K562 (cell line): ENCODE measurements at regions not wholly inside any gene's neighbourhood (a gene's known extent, or its start where the extent isn't known, plus 50 kb on each side); places are given as distances from the start of the nearest gene placed in this dataset.

Experiments
- ATAC-seq: fragments of 200-7000 bp; cut with Tn5 transposase; 3 replicates; pipeline ENCODE4 v1.9.1; 2020; ENCODE audit warnings: moderate library complexity
- BruUV-seq: library from RNA; stranded (reverse); fragments of 400-500 nt; replicated peaks from 2 replicates; lab custom pipeline; 2021; lab: Mats Ljungman, UMichigan
- CTCF ChIA-PET: fragments of 300-600 bp; formaldehyde crosslinking; extraction: SDS; loops from one replicate; lab custom pipeline; 2021; ENCODE audit warnings: low intra/inter-chr PET ratio; lab: Yijun Ruan, JAX
- POLR2A ChIA-PET: fragments of 300-600, 350-650 bp; sonication (Branson Sonifier 250); formaldehyde crosslinking; extraction: SDS; loops from one replicate; lab custom pipeline; 2021; ENCODE audit warnings: antibody characterized with exemption, inconsistent platforms; lab: Yijun Ruan, JAX
- DNase-seq, 4 experiments: peaks; one replicate each; pipeline versions ENCODE4 v3.0.0 to v3.0.0-alpha.2; 2011 to 2018; ENCODE audit warnings: low spot score in 3 of 4, mixed read lengths in 3 of 4; ENCODE audit errors: extremely low read depth in 1 of 4
- FAIRE-seq: peaks from 2 replicates; lab custom pipeline; 2011; peaks lifted over from hg19 to GRCh38; lab: Jason Lieb, UNC
- H2AFZ ChIP-seq: 2 replicates; pipeline ENCODE4 v1.6.0; 2011; ENCODE audit warnings: low read depth, low read length, control low read depth, inconsistent platforms
- H3K27ac ChIP-seq: fragments of 200-600 bp; 3 replicates; pipeline ENCODE4 v1.8.0; 2011; ENCODE audit warnings: low read depth, mild to moderate bottlenecking, control low read depth, inconsistent platforms, low read length, moderate library complexity, mixed read lengths; ENCODE audit errors: extremely low read depth
- H3K27me3 ChIP-seq, 2 experiments: fragments of 300-600 bp in 1 of 2; 2 replicates in 1 of 2; 3 replicates in 1 of 2; pipeline versions ENCODE4 v1.6.0 to v1.8.0; 2011; ENCODE audit warnings: inconsistent platforms in 2 of 2, low read length in 2 of 2, mild to moderate bottlenecking in 1 of 2, mixed read lengths in 1 of 2, moderate library complexity in 1 of 2; ENCODE audit not compliant: control insufficient read depth in 2 of 2, insufficient read depth in 2 of 2
- H3K36me3 ChIP-seq: fragments of 300-600 bp; 3 replicates; pipeline ENCODE4 v1.8.0; 2011; ENCODE audit warnings: mild to moderate bottlenecking, low read length, inconsistent platforms; ENCODE audit not compliant: control insufficient read depth, insufficient read depth
- H3K4me1 ChIP-seq, 2 experiments: fragments of 200-600 bp in 1 of 2; replicated peaks in 1 of 2; 2 replicates in 1 of 2; 3 replicates in 1 of 2; pipeline versions ENCODE4 v1.5.1 to v1.8.0; 2011; ENCODE audit warnings: inconsistent platforms in 2 of 2, low read length in 2 of 2, mild to moderate bottlenecking in 1 of 2, mixed read lengths in 1 of 2, moderate library complexity in 1 of 2; ENCODE audit not compliant: control insufficient read depth in 2 of 2, insufficient read depth in 2 of 2
- H3K4me2 ChIP-seq: 2 replicates; pipeline ENCODE4 v1.6.1; 2011; ENCODE audit warnings: low read length, control low read depth, inconsistent platforms, mixed read lengths; ENCODE audit not compliant: insufficient read depth
- H3K4me3 ChIP-seq: fragments of 200-600 bp; sonication (generic), shearing (Covaris generic); 2 replicates; pipeline ENCODE4 v1.5.1; 2016; ENCODE audit warnings: control low read depth, inconsistent platforms
- H3K79me2 ChIP-seq: fragments of 200-600 bp; 3 replicates; pipeline ENCODE4 v1.8.0; 2011; ENCODE audit warnings: low read length, inconsistent platforms; ENCODE audit not compliant: control insufficient read depth, insufficient read depth
- H3K9ac ChIP-seq, 2 experiments: 2 replicates each; pipeline versions ENCODE4 v1.6.0 to v1.6.1; 2011; ENCODE audit warnings: low read depth in 2 of 2, low read length in 2 of 2, control low read depth in 1 of 2, inconsistent platforms in 1 of 2, mild to moderate bottlenecking in 1 of 2, mixed read lengths in 1 of 2; ENCODE audit not compliant: insufficient read depth in 1 of 2
- H3K9me1 ChIP-seq: one replicate; pipeline ENCODE4 v1.6.0; 2011; ENCODE audit warnings: inconsistent platforms, mild to moderate bottlenecking, low read length, moderate library complexity; ENCODE audit not compliant: control insufficient read depth, insufficient read depth
- H3K9me3 ChIP-seq: replicated peaks from 2 replicates; pipeline ENCODE4 v1.5.1; 2011; ENCODE audit warnings: low read depth, low read length, inconsistent platforms; ENCODE audit not compliant: control insufficient read depth, insufficient read depth
- H4K20me1 ChIP-seq: replicated peaks from 2 replicates; pipeline ENCODE4 v1.6.1; 2011; ENCODE audit warnings: low read length, inconsistent platforms, mixed read lengths; ENCODE audit not compliant: control insufficient read depth, insufficient read depth
- ARHGAP35 ChIP-seq: fragments of 450-650 bp; IDR thresholded peaks from 2 replicates; pipeline ENCODE4 v1.6.1; 2018; ENCODE audit not compliant: partially characterized antibody
- CCNT2 ChIP-seq: IDR thresholded peaks from 2 replicates; pipeline ENCODE4 v1.6.1; 2011; ENCODE audit warnings: borderline replicate concordance, low read depth, mild to moderate bottlenecking, moderate library complexity, mixed read lengths, low read length; ENCODE audit not compliant: insufficient read length; ENCODE audit errors: extremely low read depth
- COPS2 ChIP-seq: fragments of 450-650 bp; conservative IDR thresholded peaks from 2 replicates; pipeline ENCODE4 v1.6.1; 2016; ENCODE audit warnings: mild to moderate bottlenecking, moderate library complexity
- FUS ChIP-seq: fragments of 200-400 bp; formaldehyde crosslinking; optimal IDR thresholded peaks from 2 replicates; pipeline ENCODE3; 2017; ENCODE audit warnings: low read depth, low read length
- HDAC6 ChIP-seq: IDR thresholded peaks from 2 replicates; pipeline ENCODE4 v1.6.1; 2012; ENCODE audit warnings: low read depth, mild to moderate bottlenecking, control low read depth, inconsistent platforms, low read length, moderate library complexity
- RB1 ChIP-seq: fragments of 450-650 bp; IDR thresholded peaks from 2 replicates; pipeline ENCODE4 v1.6.1; 2017; ENCODE audit warnings: low read depth, mild to moderate bottlenecking
- ZKSCAN1 ChIP-seq: fragments of 150-350 bp; IDR thresholded peaks from 2 replicates; pipeline ENCODE4 v1.6.1; 2016; ENCODE audit warnings: low read depth, low read length
- ZNF133 ChIP-seq: fragments of 250-450 bp; sonication (Bioruptor Pico); IDR thresholded peaks from 2 replicates; pipeline ENCODE4 v1.4.0; 2020; ENCODE audit warnings: mild to moderate bottlenecking
- ZNF3 ChIP-seq: fragments of 250-450 bp; sonication (Bioruptor Pico); IDR thresholded peaks from 2 replicates; pipeline ENCODE4 v1.5.0; 2021; ENCODE audit warnings: mild to moderate bottlenecking, moderate library complexity
- WGBS: fragments of 100-300 bp; shearing (Covaris generic); methylation state at CpG from one replicate; pipeline ENCODE4 v1.1.6; 2016; ENCODE audit warnings: low coverage, mixed read lengths; ENCODE audit not compliant: insufficient coverage; ENCODE audit errors: missing lambda C conversion rate; 5-methylcytosine and 5-hydroxymethylcytosine counted together
- in situ Hi-C: fragments of 300-500 bp; cut with MboI; formaldehyde crosslinking; loops from 4 replicates; pipeline ENCODE4 v1.15.0; 2018; ENCODE audit warnings: inconsistent platforms, mixed read lengths
- intact Hi-C: fragments of 100-400 bp; cut with micrococcal nuclease; formaldehyde crosslinking; loops from 2 replicates; pipeline ENCODE4 v1.14.2; 2022
- TF ChIP-seq, protein P1 (sequence below), 2 experiments: fragments of 450-650 bp; formaldehyde crosslinking in 1 of 2; IDR thresholded peaks; 2 replicates each; pipeline versions ENCODE4 v1.4.0 to v1.6.1; 2014 to 2020; ENCODE audit warnings: mild to moderate bottlenecking in 2 of 2, borderline replicate concordance in 1 of 2, low read depth in 1 of 2
- TF ChIP-seq, protein P2 (sequence below): fragments of 150-350 bp; conservative IDR thresholded peaks from 2 replicates; pipeline ENCODE4 v1.6.1; 2014; ENCODE audit warnings: low read length

DNA sequence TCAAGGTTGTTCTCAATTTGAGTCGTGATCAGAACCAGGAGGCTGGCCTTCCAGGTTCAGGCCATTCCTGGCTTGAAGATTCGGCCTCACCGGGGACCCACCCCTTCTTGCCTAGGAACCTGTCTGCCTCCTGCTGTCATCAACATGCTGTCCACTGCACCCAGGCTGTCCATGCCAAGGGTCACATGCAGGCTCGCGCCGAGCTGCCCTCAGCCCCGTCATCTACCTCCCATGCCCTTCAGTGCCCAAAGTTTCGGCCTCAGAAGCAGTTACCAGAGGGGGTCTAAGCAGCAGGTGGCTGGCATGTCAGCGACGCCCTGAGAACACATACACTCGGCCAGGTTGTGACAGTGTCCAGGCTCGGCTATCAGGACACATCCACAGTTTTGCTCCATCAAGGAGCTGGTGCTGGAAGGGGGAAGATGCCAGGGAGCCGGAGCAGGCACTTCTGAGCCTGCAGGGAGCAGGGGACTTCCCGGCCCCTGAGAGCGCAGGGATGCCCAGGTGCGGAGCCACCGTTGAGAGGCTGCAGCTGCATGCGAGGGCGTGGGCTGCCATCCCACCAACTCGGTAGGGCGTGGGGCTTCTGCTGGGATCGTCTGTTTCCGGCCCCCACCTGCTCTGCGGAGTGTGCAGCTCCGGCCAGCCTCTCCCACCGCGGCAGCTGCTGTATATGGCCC, 590.9 kb upstream of the SLITRK5 start:
- WGBS: 4% methylated on average over 13 of the region's 27 CpGs
- ChIA-PET CTCF (no interaction called here), POLR2A (no interaction called here)
- no peaks in the 10 kb centered on the region for H3K9me3 ChIP-seq
- no peaks in the 10 kb centered on the region for H3K4me1 ChIP-seq
- no TSS peak for BruUV-seq
- no peak overlapping the region for H3K27ac ChIP-seq
- intact Hi-C loops (no loop called here), in situ Hi-C loops (no loop called here)
- no peak for FAIRE-seq
- TF ChIP-seq RB1 (no peak), ZNF133 (CRISPR knock-in tag) (no peak), COPS2 (no peak), ARHGAP35 (no peak), HDAC6 (no peak), CCNT2 (no peak), ZNF3 (CRISPR knock-in tag) (no peak), FUS (no peak), ZKSCAN1 (no peak)
- TF ChIP-seq, protein P1, sequence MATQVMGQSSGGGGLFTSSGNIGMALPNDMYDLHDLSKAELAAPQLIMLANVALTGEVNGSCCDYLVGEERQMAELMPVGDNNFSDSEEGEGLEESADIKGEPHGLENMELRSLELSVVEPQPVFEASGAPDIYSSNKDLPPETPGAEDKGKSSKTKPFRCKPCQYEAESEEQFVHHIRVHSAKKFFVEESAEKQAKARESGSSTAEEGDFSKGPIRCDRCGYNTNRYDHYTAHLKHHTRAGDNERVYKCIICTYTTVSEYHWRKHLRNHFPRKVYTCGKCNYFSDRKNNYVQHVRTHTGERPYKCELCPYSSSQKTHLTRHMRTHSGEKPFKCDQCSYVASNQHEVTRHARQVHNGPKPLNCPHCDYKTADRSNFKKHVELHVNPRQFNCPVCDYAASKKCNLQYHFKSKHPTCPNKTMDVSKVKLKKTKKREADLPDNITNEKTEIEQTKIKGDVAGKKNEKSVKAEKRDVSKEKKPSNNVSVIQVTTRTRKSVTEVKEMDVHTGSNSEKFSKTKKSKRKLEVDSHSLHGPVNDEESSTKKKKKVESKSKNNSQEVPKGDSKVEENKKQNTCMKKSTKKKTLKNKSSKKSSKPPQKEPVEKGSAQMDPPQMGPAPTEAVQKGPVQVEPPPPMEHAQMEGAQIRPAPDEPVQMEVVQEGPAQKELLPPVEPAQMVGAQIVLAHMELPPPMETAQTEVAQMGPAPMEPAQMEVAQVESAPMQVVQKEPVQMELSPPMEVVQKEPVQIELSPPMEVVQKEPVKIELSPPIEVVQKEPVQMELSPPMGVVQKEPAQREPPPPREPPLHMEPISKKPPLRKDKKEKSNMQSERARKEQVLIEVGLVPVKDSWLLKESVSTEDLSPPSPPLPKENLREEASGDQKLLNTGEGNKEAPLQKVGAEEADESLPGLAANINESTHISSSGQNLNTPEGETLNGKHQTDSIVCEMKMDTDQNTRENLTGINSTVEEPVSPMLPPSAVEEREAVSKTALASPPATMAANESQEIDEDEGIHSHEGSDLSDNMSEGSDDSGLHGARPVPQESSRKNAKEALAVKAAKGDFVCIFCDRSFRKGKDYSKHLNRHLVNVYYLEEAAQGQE (IDR thresholded peaks at IDR 0.05; ENCODE audit: borderline replicate concordance): no peak
- TF ChIP-seq, protein P1 (CRISPR knock-in tag; IDR thresholded peaks at IDR 0.05; ENCODE audit: low read depth): no peak
- TF ChIP-seq, protein P2, sequence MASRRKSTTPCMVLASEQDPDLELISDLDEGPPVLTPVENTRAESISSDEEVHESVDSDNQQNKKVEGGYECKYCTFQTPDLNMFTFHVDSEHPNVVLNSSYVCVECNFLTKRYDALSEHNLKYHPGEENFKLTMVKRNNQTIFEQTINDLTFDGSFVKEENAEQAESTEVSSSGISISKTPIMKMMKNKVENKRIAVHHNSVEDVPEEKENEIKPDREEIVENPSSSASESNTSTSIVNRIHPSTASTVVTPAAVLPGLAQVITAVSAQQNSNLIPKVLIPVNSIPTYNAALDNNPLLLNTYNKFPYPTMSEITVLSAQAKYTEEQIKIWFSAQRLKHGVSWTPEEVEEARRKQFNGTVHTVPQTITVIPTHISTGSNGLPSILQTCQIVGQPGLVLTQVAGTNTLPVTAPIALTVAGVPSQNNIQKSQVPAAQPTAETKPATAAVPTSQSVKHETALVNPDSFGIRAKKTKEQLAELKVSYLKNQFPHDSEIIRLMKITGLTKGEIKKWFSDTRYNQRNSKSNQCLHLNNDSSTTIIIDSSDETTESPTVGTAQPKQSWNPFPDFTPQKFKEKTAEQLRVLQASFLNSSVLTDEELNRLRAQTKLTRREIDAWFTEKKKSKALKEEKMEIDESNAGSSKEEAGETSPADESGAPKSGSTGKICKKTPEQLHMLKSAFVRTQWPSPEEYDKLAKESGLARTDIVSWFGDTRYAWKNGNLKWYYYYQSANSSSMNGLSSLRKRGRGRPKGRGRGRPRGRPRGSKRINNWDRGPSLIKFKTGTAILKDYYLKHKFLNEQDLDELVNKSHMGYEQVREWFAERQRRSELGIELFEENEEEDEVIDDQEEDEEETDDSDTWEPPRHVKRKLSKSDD: no peak
- no peaks in the 10 kb centered on the region for H3K9me1 ChIP-seq
- DNase-seq: no peak
- no peaks in the 10 kb centered on the region for H3K27me3 ChIP-seq
- H3K4me2 ChIP-seq: no peak overlapping the region
- H2AFZ ChIP-seq: no peak overlapping the region
- H3K79me2 ChIP-seq: no peaks in the 10 kb centered on the region
- no peak for ATAC-seq
- H3K36me3 ChIP-seq: no peaks in the 10 kb centered on the region
- H3K9ac ChIP-seq: no peak overlapping the region
- no peak overlapping the region for H3K4me3 ChIP-seq
- no peaks in the 10 kb centered on the region for H4K20me1 ChIP-seq
